Esophagus muscularis mucosa (tissue), 4 donors: ENCODE measurements at regions not wholly inside any gene's neighbourhood (a gene's known extent, or its start where the extent isn't known, plus 50 kb on each side); places are given as distances from the start of the nearest gene placed in this dataset.

Experiments used
- DNase-seq: peaks from one replicate; pipeline ENCODE4 v3.0.0-alpha.2; 2017; ENCODE audit errors: extremely low spot score
- H3K27ac ChIP-seq, 4 donors: fragments of 200-600 bp; sonication (generic); replicated peaks in 1 of 4; 1 replicate in 3 of 4; 2 replicates in 1 of 4; pipeline ENCODE4 v1.5.1; 2016 to 2019; ENCODE audit warnings: mild to moderate bottlenecking in 1 of 4
- H3K27me3 ChIP-seq, 4 donors: fragments of 200-600 bp; sonication (generic); one replicate each; pipeline versions ENCODE4 v1.5.1 to v1.6.0; 2016 to 2019
- H3K36me3 ChIP-seq, 4 donors: fragments of 200-600 bp; sonication (generic); one replicate each; pipeline ENCODE4 v1.5.1; 2016 to 2019
- H3K4me1 ChIP-seq, 4 donors: fragments of 200-600 bp; sonication (generic); one replicate each; pipeline ENCODE4 v1.5.1; 2016 to 2019
- H3K4me3 ChIP-seq, 4 donors: fragments of 200-600 bp; sonication (generic); 1 replicate in 2 of 4; 2 replicates in 2 of 4; pipeline ENCODE4 v1.5.1; 2016 to 2019; ENCODE audit warnings: mild to moderate bottlenecking in 4 of 4, moderate library complexity in 1 of 4
- H3K9me3 ChIP-seq, 4 donors: fragments of 200-600 bp; sonication (generic); 1 replicate in 3 of 4; 2 replicates in 1 of 4; pipeline ENCODE4 v1.5.1; 2016 to 2019
- CTCF ChIP-seq, 3 experiments: fragments of 200-600 bp in 2 of 3; fragments of 450-650 bp in 1 of 3; sonication (generic) in 2 of 3; IDR thresholded peaks; one replicate each; pipeline ENCODE4 v1.5.1; 2017 to 2019; ENCODE audit warnings: antibody characterized with exemption in 3 of 3, mild to moderate bottlenecking in 2 of 3, moderate library complexity in 1 of 3
- EP300 ChIP-seq: sonication (generic); formaldehyde crosslinking; IDR thresholded peaks from one replicate; pipeline ENCODE4 v1.6.1; 2017; ENCODE audit warnings: antibody characterized with exemption
- POLR2A ChIP-seq: fragments of 450-650 bp; IDR thresholded peaks from one replicate; pipeline ENCODE4 v1.6.1; 2017; ENCODE audit warnings: antibody characterized with exemption, moderate library complexity, mild to moderate bottlenecking, low read depth
- POLR2AphosphoS5 ChIP-seq, 2 donors: sonication (generic); formaldehyde crosslinking; IDR thresholded peaks; one replicate each; pipeline ENCODE4 v1.6.1; 2017; ENCODE audit warnings: antibody characterized with exemption in 2 of 2
- WGBS: methylation state at CpG from one replicate; pipeline ENCODE4 v1.1.5; 2018; 5-methylcytosine and 5-hydroxymethylcytosine counted together
- intact Hi-C: fragments of 100-400 bp; cut with DNase I; formaldehyde crosslinking; loops from one replicate; pipeline ENCODE4 v1.15.1; 2023

- Histone ChIP-seq H3K9me3 (peaks cover 0 to 19% (median 6%) of the 10 kb centered on the region in 4 donors), H3K27me3 (no peaks in the 10 kb centered on the region), H3K36me3 (no peaks in the 10 kb centered on the region), H3K4me3 (peak overlapping the region in 1 of 4 donors; percentile 16), H3K27ac (no peak overlapping the region), H3K4me1 (peaks cover 0 to 7% (median 0%) of the 10 kb centered on the region in 4 donors)
- 71% methylated on average over 5 of the region's 7 CpGs for WGBS
- no peak for DNase-seq
- intact Hi-C loops = no loop called here
- no peak for TF ChIP-seq POLR2A
- TF ChIP-seq POLR2AphosphoS5 (IDR thresholded peaks at IDR 0.05) = peak in 1 of 2 donors; percentile 20
These were observed 50.7 kb upstream of the PNMA8B start for GRCh38 chr19:46546194-46546896.

GRCh38 chr19:46550684-46551083, 50.4 kb upstream of the CALM3 start:
- H3K4me3 ChIP-seq = no peak overlapping the region
- intact Hi-C loops = no loop called here
- DNase-seq = no peak
- no peak overlapping the region for H3K27ac ChIP-seq
- no peaks in the 10 kb centered on the region for H3K27me3 ChIP-seq
- no peaks in the 10 kb centered on the region for H3K36me3 ChIP-seq
- no peak for TF ChIP-seq CTCF (IDR thresholded peaks at IDR 0.05)
- TF ChIP-seq EP300 = no peak
- TF ChIP-seq POLR2A = no peak
- TF ChIP-seq POLR2AphosphoS5 (IDR thresholded peaks at IDR 0.05) = no peak
- H3K9me3 ChIP-seq = peaks cover 0 to 24% (median 8%) of the 10 kb centered on the region in 4 donors
- 85% methylated on average over 1 of the region's 1 CpG for WGBS
- H3K4me1 ChIP-seq = no peaks in the 10 kb centered on the region

- Histone ChIP-seq H3K4me3 (no peak overlapping the region), H3K9me3 (peaks cover 0 to 28% (median 11%) of the 10 kb centered on the region in 4 donors), H3K27me3 (no peaks in the 10 kb centered on the region), H3K27ac (no peak overlapping the region), H3K4me1 (no peaks in the 10 kb centered on the region), H3K36me3 (no peaks in the 10 kb centered on the region)
- no peak for TF ChIP-seq POLR2AphosphoS5 (IDR thresholded peaks at IDR 0.05)
- no peak for TF ChIP-seq CTCF (IDR thresholded peaks at IDR 0.05)
- TF ChIP-seq EP300 = no peak
- no peak for TF ChIP-seq POLR2A
- no peak for DNase-seq
- intact Hi-C loops = no loop called here
These were observed 50.0 kb upstream of the CALM3 start for GRCh38 chr19:46551164-46551563.
